ENCODE measurements at regions not wholly inside any gene's neighbourhood (a gene's known extent, or its start where the extent isn't known, plus 50 kb on each side); places are given as distances from the start of the nearest gene placed in this dataset.
A peak's percentile ranks its signal among the peaks of the same experiment; 100 is the strongest.

DNA sequence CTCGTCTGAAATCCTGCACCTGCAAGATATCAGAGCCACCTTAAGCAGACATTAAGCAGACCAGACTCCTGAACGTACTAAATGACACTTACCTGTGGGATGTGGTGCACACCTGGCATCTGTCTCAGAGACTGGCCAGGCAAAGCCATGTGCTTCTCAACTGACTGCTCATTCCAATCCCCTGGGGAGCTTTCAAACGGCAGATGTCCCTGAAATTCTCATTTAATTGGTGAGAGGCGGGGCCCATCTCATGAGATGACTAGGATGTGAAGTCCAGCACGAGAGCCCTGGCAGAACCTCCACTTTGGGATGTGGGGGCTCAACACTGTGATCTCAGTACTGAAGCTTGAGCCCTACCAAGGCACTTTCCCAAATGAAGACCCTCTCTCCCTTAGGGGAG, 84.9 kb upstream of the HMGXB4 start:
- Histone ChIP-seq H3K4me3 (ENCODE audit: low read length in 3 of 3) (no peak overlapping the region), H3K36me3 (ENCODE audit: control insufficient read depth in 2 of 3, insufficient read depth in 3 of 3, low read length in 3 of 3) (no peaks in the 10 kb centered on the region), H3K4me1 (ENCODE audit: control insufficient read depth in 2 of 3, insufficient read depth in 2 of 3, low read depth in 1 of 3, low read length in 3 of 3) (no peaks in the 10 kb centered on the region), H3K27ac (ENCODE audit: low read depth in 2 of 2, low read length in 2 of 2) (no peak overlapping the region), H3K27me3 (ENCODE audit: control insufficient read depth, insufficient read depth, low read length) (no peaks in the 10 kb centered on the region), H3K9ac (ENCODE audit: low read length in 3 of 3) (no peak overlapping the region), H3K9me3 (ENCODE audit: control insufficient read depth in 2 of 3, insufficient read depth in 1 of 3, low read length in 3 of 3) (peaks cover 0 to 2% (median 0%) of the 10 kb centered on the region in 3 donors)
- intact Hi-C loops (cut with DNase I) = no loop called here
- DNase-seq (no peak), FAIRE-seq (no peak)
- TF ChIP-seq, protein P1, sequence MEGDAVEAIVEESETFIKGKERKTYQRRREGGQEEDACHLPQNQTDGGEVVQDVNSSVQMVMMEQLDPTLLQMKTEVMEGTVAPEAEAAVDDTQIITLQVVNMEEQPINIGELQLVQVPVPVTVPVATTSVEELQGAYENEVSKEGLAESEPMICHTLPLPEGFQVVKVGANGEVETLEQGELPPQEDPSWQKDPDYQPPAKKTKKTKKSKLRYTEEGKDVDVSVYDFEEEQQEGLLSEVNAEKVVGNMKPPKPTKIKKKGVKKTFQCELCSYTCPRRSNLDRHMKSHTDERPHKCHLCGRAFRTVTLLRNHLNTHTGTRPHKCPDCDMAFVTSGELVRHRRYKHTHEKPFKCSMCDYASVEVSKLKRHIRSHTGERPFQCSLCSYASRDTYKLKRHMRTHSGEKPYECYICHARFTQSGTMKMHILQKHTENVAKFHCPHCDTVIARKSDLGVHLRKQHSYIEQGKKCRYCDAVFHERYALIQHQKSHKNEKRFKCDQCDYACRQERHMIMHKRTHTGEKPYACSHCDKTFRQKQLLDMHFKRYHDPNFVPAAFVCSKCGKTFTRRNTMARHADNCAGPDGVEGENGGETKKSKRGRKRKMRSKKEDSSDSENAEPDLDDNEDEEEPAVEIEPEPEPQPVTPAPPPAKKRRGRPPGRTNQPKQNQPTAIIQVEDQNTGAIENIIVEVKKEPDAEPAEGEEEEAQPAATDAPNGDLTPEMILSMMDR (IDR thresholded peaks at IDR 0.05; ENCODE audit: borderline replicate concordance, extremely low read depth, insufficient read depth) = no peak

DNA sequence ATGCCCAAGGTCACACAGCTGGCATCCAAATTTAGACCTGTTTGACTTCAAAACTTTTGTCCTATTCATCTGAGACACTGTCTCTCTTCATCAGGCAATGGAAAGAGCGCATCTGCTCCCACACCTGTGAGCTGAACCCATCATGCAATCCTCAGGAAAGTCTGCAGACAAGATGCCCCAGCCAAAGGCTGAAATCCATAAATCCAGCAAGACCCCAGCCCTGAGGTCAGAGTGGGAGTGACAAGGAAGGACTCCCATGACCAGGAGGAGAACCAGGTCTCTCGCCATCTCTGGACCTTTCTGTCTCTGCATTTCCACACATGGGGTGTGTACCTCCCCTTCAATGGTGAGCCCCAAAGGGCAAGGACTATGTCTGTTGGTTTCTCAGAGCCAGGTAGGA, 83.6 kb upstream of the HMGXB4 start:
- TF ChIP-seq, protein P1 (IDR thresholded peaks at IDR 0.05; ENCODE audit: borderline replicate concordance, extremely low read depth, insufficient read depth) = no peak
- H3K9me3 ChIP-seq (ENCODE audit: control insufficient read depth in 2 of 3, insufficient read depth in 1 of 3, low read length in 3 of 3) = peaks cover 0 to 2% (median 0%) of the 10 kb centered on the region in 3 donors
- H3K27me3 ChIP-seq (ENCODE audit: control insufficient read depth, insufficient read depth, low read length) = no peaks in the 10 kb centered on the region
- H3K36me3 ChIP-seq (ENCODE audit: control insufficient read depth in 2 of 3, insufficient read depth in 3 of 3, low read length in 3 of 3) = no peaks in the 10 kb centered on the region
- no peak overlapping the region for H3K9ac ChIP-seq (ENCODE audit: low read length in 3 of 3)
- no peak overlapping the region for H3K4me3 ChIP-seq (ENCODE audit: low read length in 3 of 3)
- intact Hi-C loops (cut with DNase I) = no loop called here
- no peak overlapping the region for H3K27ac ChIP-seq (ENCODE audit: low read depth in 2 of 2, low read length in 2 of 2)
- no peak for FAIRE-seq
- no peak for DNase-seq
- H3K4me1 ChIP-seq (ENCODE audit: control insufficient read depth in 2 of 3, insufficient read depth in 2 of 3, low read depth in 1 of 3, low read length in 3 of 3) = no peaks in the 10 kb centered on the region

DNA sequence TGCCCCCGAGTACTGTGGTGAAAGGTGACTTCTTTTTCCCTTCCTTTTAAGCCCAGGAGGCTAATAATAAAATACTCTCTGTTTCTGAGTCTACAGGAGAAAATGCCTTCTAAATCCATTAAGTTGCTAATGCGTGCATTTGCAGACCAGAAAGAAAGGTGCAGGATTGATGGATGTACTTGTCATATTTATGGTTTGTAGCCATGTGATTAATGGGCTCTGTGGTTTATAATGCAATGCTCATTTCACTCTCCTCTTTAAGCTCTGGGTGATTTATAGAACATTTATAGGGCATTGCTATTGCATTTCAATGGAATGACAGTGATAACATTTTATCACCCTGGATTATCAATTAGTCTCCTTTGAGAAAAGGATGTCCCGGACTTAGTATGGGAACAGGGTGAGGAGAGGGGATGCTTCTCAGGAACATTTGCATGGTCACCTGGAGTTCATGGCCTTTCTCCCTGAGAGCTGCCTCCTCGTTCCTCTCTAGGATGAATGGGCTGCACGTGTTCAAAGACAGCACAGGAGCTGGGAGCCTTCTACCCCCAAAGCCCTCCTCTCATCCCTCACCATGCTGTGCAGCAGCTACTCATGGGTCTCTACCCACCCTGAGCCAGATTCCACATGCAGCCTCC, 82.8 kb upstream of the HMGXB4 start:
- Histone ChIP-seq H3K27ac (ENCODE audit: low read depth in 2 of 2, low read length in 2 of 2) (no peak overlapping the region), H3K36me3 (ENCODE audit: control insufficient read depth in 2 of 3, insufficient read depth in 3 of 3, low read length in 3 of 3) (no peaks in the 10 kb centered on the region), H3K27me3 (ENCODE audit: control insufficient read depth, insufficient read depth, low read length) (no peaks in the 10 kb centered on the region), H3K4me1 (ENCODE audit: control insufficient read depth in 2 of 3, insufficient read depth in 2 of 3, low read depth in 1 of 3, low read length in 3 of 3) (no peaks in the 10 kb centered on the region), H3K9ac (ENCODE audit: low read length in 3 of 3) (no peak overlapping the region), H3K4me3 (ENCODE audit: low read length in 3 of 3) (no peak overlapping the region), H3K9me3 (ENCODE audit: control insufficient read depth in 2 of 3, insufficient read depth in 1 of 3, low read length in 3 of 3) (peaks cover 0 to 2% (median 0%) of the 10 kb centered on the region in 3 donors)
- TF ChIP-seq, protein P1 (IDR thresholded peaks at IDR 0.05; ENCODE audit: borderline replicate concordance, extremely low read depth, insufficient read depth) = no peak
- FAIRE-seq = no peak
- intact Hi-C loops (cut with DNase I) = no loop called here
- DNase-seq = peak in 1 of 5 donors; percentile 7

DNA sequence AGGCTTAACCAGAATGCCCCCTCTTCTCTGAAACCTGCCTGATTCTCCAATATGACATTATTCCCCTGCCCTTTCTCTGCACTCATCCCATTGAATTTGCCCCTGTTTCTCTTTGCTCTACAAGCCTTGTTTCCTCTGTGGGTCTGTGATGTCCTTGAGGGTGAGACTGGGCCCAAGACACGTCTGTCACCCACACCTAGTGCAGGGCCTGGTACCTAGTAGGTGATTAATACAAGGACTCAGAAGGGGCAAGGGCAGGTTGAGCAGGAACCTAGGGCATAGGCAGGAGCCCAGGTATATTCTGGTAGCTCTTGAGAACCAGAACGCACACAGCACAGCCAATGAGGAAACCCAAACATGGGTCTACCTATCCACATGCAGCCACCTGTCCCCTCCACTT, 81.9 kb upstream of the HMGXB4 start:
- Histone ChIP-seq H3K27me3 (ENCODE audit: control insufficient read depth, insufficient read depth, low read length) (no peaks in the 10 kb centered on the region), H3K4me3 (ENCODE audit: low read length in 3 of 3) (no peak overlapping the region), H3K9ac (ENCODE audit: low read length in 3 of 3) (no peak overlapping the region), H3K27ac (ENCODE audit: low read depth in 2 of 2, low read length in 2 of 2) (no peak overlapping the region), H3K4me1 (ENCODE audit: control insufficient read depth in 2 of 3, insufficient read depth in 2 of 3, low read depth in 1 of 3, low read length in 3 of 3) (no peaks in the 10 kb centered on the region), H3K9me3 (ENCODE audit: control insufficient read depth in 2 of 3, insufficient read depth in 1 of 3, low read length in 3 of 3) (peaks cover 0 to 2% (median 0%) of the 10 kb centered on the region in 3 donors), H3K36me3 (ENCODE audit: control insufficient read depth in 2 of 3, insufficient read depth in 3 of 3, low read length in 3 of 3) (no peaks in the 10 kb centered on the region)
- no peak for DNase-seq
- intact Hi-C loops (cut with DNase I) = no loop called here
- TF ChIP-seq, protein P1 (IDR thresholded peaks at IDR 0.05; ENCODE audit: borderline replicate concordance, extremely low read depth, insufficient read depth) = no peak
- no peak for FAIRE-seq

Measured in kidney (tissue), 13 donors.